ENCODE measurements at regions not wholly inside any gene's neighbourhood (a gene's known extent, or its start where the extent isn't known, plus 50 kb on each side); places are given as distances from the start of the nearest gene placed in this dataset.

- Mint-ChIP-seq H3K27me3 (ENCODE audit: unreplicated experiment) (no peaks in the 10 kb centered on the region), H3K27ac (ENCODE audit: unreplicated experiment) (no peak overlapping the region), H3K9me3 (ENCODE audit: unreplicated experiment) (peaks cover 1% of the 10 kb centered on the region), H3K4me1 (ENCODE audit: low read depth, unreplicated experiment) (no peaks in the 10 kb centered on the region), H3K36me3 (ENCODE audit: unreplicated experiment) (no peaks in the 10 kb centered on the region), H3K4me3 (ENCODE audit: unreplicated experiment) (no peak overlapping the region)
- TF ChIP-seq CTCF (IDR thresholded peaks at IDR 0.05; ENCODE audit: partially characterized antibody, unreplicated experiment): no peak
- no peak for DNase-seq
Measured at GRCh38 chr3:181066143-181067087, 76.9 kb upstream of the DNAJC19 start.

DNA sequence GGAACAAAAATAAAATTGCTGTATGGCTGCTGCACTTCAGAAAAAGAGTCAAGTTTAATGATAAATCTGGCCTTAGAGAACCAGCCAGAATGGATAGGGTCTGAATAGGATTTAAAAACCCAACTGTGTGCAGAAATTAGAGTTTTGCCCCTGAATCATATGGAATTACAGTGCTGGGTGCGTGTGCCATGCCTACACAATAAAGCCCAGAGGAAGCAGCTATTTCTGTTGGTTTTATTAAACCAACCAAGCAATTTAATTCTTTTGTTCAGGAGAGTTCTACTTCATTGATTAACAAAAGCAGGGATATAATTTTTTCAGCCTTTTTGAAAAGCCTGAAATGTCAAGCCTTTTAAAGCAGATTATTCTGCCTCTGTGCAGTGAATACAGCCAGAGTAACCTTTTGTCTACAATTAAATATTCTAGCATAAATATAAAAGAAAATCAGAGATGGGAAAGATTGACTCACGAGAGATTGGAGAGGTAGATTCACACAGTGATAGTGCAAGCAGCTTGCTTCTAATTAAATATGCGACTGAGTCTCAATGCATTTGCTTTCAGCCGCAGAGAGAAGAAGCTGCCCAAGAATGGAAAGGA, 66.7 kb upstream of the DNAJC19 start:
- peaks cover 3% of the 10 kb centered on the region for H3K4me1 Mint-ChIP-seq (ENCODE audit: low read depth, unreplicated experiment)
- H3K4me3 Mint-ChIP-seq (ENCODE audit: unreplicated experiment): no peak overlapping the region
- H3K27me3 Mint-ChIP-seq (ENCODE audit: unreplicated experiment): no peaks in the 10 kb centered on the region
- no peaks in the 10 kb centered on the region for H3K36me3 Mint-ChIP-seq (ENCODE audit: unreplicated experiment)
- TF ChIP-seq CTCF (IDR thresholded peaks at IDR 0.05; ENCODE audit: partially characterized antibody, unreplicated experiment): no peak
- H3K9me3 Mint-ChIP-seq (ENCODE audit: unreplicated experiment): no peaks in the 10 kb centered on the region
- no peak for DNase-seq
- no peak overlapping the region for H3K27ac Mint-ChIP-seq (ENCODE audit: unreplicated experiment)

- no peak for TF ChIP-seq CTCF (IDR thresholded peaks at IDR 0.05; ENCODE audit: partially characterized antibody, unreplicated experiment)
Measured at GRCh38 chr3:181054538-181054937, 65.0 kb upstream of the DNAJC19 start.

DNA sequence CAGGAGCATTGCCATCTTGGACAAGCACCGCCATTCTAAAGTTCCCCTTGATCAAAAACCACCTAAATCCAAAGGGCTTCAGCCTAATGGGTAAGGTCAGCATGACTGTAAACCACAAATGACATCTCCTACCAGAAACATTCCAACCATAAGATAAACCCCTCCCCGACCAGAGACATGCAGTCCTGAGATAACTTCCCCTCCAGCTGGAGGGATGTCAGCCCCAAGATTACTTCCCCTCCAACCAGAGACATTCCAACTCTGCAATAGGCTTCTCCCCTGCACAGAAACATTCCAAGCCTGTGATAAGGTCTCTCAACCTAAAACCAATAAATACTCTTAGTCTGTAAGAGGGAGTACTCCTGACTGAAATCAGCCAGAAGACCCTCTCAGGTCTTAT, 62.7 kb upstream of the DNAJC19 start:
- no peaks in the 10 kb centered on the region for H3K27me3 Mint-ChIP-seq (ENCODE audit: unreplicated experiment)
- peaks cover under 1% of the 10 kb centered on the region for H3K9me3 Mint-ChIP-seq (ENCODE audit: unreplicated experiment)
- no peak for DNase-seq
- H3K4me3 Mint-ChIP-seq (ENCODE audit: unreplicated experiment): no peak overlapping the region
- no peak for TF ChIP-seq CTCF (IDR thresholded peaks at IDR 0.05; ENCODE audit: partially characterized antibody, unreplicated experiment)
- H3K36me3 Mint-ChIP-seq (ENCODE audit: unreplicated experiment): peaks cover 7% of the 10 kb centered on the region
- H3K27ac Mint-ChIP-seq (ENCODE audit: unreplicated experiment): no peak overlapping the region
- H3K4me1 Mint-ChIP-seq (ENCODE audit: low read depth, unreplicated experiment): peaks cover 3% of the 10 kb centered on the region

More at GRCh38 chr3:181054538-181054937, 65.0 kb upstream of the DNAJC19 start:
- Mint-ChIP-seq H3K27me3 (ENCODE audit: unreplicated experiment) (no peaks in the 10 kb centered on the region), H3K36me3 (ENCODE audit: unreplicated experiment) (no peaks in the 10 kb centered on the region), H3K27ac (ENCODE audit: unreplicated experiment) (no peak overlapping the region), H3K4me1 (ENCODE audit: low read depth, unreplicated experiment) (peaks cover 3% of the 10 kb centered on the region), H3K4me3 (ENCODE audit: unreplicated experiment) (no peak overlapping the region), H3K9me3 (ENCODE audit: unreplicated experiment) (no peaks in the 10 kb centered on the region)
- no peak for DNase-seq

GRCh38 chr3:181050738-181051137, 61.2 kb upstream of the DNAJC19 start:
- H3K36me3 Mint-ChIP-seq (ENCODE audit: unreplicated experiment): peaks cover 14% of the 10 kb centered on the region
- no peak for DNase-seq
- H3K4me3 Mint-ChIP-seq (ENCODE audit: unreplicated experiment): no peak overlapping the region
- no peak for TF ChIP-seq CTCF (IDR thresholded peaks at IDR 0.05; ENCODE audit: partially characterized antibody, unreplicated experiment)
- H3K4me1 Mint-ChIP-seq (ENCODE audit: low read depth, unreplicated experiment): no peaks in the 10 kb centered on the region
- peaks cover 2% of the 10 kb centered on the region for H3K9me3 Mint-ChIP-seq (ENCODE audit: unreplicated experiment)
- H3K27me3 Mint-ChIP-seq (ENCODE audit: unreplicated experiment): no peaks in the 10 kb centered on the region
- no peak overlapping the region for H3K27ac Mint-ChIP-seq (ENCODE audit: unreplicated experiment)

Measured in glutamatergic neuron (in vitro differentiated cells).